A673 (cell line): ENCODE measurements at regions not wholly inside any gene's neighbourhood (a gene's known extent, or its start where the extent isn't known, plus 50 kb on each side); places are given as distances from the start of the nearest gene placed in this dataset.

Experiments
- EZH2 ChIP-seq: fragments of 200-600 bp; sonication (generic); IDR thresholded peaks from 2 replicates; pipeline ENCODE4 v1.6.1; 2017; ENCODE audit warnings: borderline replicate concordance, low read depth, mild to moderate bottlenecking, mixed read lengths, antibody characterized with exemption, low read length; ENCODE audit not compliant: poor library complexity, severe bottlenecking
- TF ChIP-seq, protein P1 (sequence below): fragments of 300-800, 200-600 bp; sonication (generic); conservative IDR thresholded peaks from 2 replicates; pipeline ENCODE4 v1.5.1; 2017; ENCODE audit warnings: low read depth, mild to moderate bottlenecking, antibody characterized with exemption, low read length, moderate library complexity, mixed read lengths

DNA sequence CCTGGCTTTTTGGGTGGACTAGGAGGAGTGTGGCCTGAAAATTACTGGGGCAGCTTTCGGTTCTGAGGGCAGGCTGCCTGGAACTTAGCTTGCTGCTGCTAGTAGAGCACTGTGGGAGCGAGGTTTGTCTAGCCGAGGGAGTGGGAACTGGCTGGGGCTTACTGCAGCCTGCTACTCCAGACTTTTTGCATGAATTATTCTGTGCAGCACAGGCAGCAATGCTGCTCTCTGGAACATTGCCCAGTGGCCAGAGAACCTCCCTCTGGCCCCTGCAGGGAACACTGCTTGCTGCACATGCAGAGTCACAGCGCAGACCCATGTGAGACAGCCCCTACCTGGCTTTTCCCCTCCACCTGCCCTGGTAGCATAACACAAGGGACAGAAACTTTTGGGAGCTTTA, 263.9 kb upstream of the SLITRK2 start:
- TF ChIP-seq, protein P1, sequence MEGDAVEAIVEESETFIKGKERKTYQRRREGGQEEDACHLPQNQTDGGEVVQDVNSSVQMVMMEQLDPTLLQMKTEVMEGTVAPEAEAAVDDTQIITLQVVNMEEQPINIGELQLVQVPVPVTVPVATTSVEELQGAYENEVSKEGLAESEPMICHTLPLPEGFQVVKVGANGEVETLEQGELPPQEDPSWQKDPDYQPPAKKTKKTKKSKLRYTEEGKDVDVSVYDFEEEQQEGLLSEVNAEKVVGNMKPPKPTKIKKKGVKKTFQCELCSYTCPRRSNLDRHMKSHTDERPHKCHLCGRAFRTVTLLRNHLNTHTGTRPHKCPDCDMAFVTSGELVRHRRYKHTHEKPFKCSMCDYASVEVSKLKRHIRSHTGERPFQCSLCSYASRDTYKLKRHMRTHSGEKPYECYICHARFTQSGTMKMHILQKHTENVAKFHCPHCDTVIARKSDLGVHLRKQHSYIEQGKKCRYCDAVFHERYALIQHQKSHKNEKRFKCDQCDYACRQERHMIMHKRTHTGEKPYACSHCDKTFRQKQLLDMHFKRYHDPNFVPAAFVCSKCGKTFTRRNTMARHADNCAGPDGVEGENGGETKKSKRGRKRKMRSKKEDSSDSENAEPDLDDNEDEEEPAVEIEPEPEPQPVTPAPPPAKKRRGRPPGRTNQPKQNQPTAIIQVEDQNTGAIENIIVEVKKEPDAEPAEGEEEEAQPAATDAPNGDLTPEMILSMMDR: no peak
- no peak for TF ChIP-seq EZH2
